PC-9 (cell line): ENCODE measurements at regions not wholly inside any gene's neighbourhood (a gene's known extent, or its start where the extent isn't known, plus 50 kb on each side); places are given as distances from the start of the nearest gene placed in this dataset.

ENCODE experiments used
- BruUV-seq: library from RNA; stranded (reverse); fragments of 400-500 nt; replicated peaks from 2 replicates; lab custom pipeline; 2021; lab: Mats Ljungman, UMichigan
- CTCF ChIA-PET: fragments of 300-600 bp; sonication (Branson Sonifier 250); formaldehyde crosslinking; loops from one replicate; lab custom pipeline; 2022; ENCODE audit warnings: antibody characterized with exemption; lab: Charles Lee
- POLR2A ChIA-PET: fragments of 300-600 bp; sonication (Branson Sonifier 250); formaldehyde crosslinking; loops from one replicate; lab custom pipeline; 2022; ENCODE audit warnings: antibody characterized with exemption; ENCODE audit not compliant: unreplicated experiment; lab: Charles Lee
- DNase-seq, 2 experiments: peaks; one replicate each; pipeline versions ENCODE4 v3.0.0 to v3.0.0-alpha.2; 2015 to 2022; ENCODE audit warnings: mixed read lengths in 1 of 2
- H2AFZ ChIP-seq: fragments of 200-600 bp; sonication (generic); 2 replicates; pipeline ENCODE4 v1.8.1; 2017; ENCODE audit warnings: antibody characterized with exemption
- H3F3A ChIP-seq: fragments of 200-600 bp; sonication (generic); 2 replicates; pipeline ENCODE4 v1.8.1; 2017; ENCODE audit warnings: antibody characterized with exemption, mild to moderate bottlenecking, low read depth; ENCODE audit not compliant: insufficient read depth
- H3K27ac ChIP-seq: fragments of 200-600 bp; sonication (generic); 2 replicates; pipeline ENCODE4 v1.6.1; 2016; ENCODE audit warnings: mixed run types
- H3K27me3 ChIP-seq: fragments of 200-600 bp; sonication (generic); 2 replicates; pipeline ENCODE4 v1.6.1; 2016; ENCODE audit warnings: low read depth, mixed run types; ENCODE audit not compliant: insufficient read depth
- H3K36me3 ChIP-seq: fragments of 200-600 bp; sonication (generic); 2 replicates; pipeline ENCODE4 v1.6.1; 2016; ENCODE audit warnings: low read depth, mixed run types
- H3K4me1 ChIP-seq: fragments of 200-600 bp; sonication (generic); replicated peaks from 2 replicates; pipeline ENCODE4 v1.6.1; 2016; ENCODE audit warnings: mixed run types; ENCODE audit not compliant: insufficient read depth
- H3K4me2 ChIP-seq: fragments of 200-600 bp; sonication (generic); 2 replicates; pipeline ENCODE4 v1.6.1; 2017; ENCODE audit warnings: mixed run types
- H3K4me3 ChIP-seq: fragments of 200-600 bp; sonication (generic); 2 replicates; pipeline ENCODE4 v1.6.1; 2016; ENCODE audit warnings: mixed run types
- H3K79me2 ChIP-seq: fragments of 200-600 bp; sonication (generic); 2 replicates; pipeline ENCODE4 v1.6.1; 2017; ENCODE audit warnings: low read depth, mixed run types
- H3K9me2 ChIP-seq: fragments of 200-600 bp; sonication (generic); 2 replicates; pipeline ENCODE4 v1.8.1; 2017; ENCODE audit warnings: mild to moderate bottlenecking; ENCODE audit not compliant: insufficient read depth
- H3K9me3 ChIP-seq: fragments of 200-600 bp; sonication (generic); 2 replicates; pipeline ENCODE4 v1.8.1; 2016; ENCODE audit warnings: low read depth; ENCODE audit not compliant: insufficient read depth
- H4K20me1 ChIP-seq: fragments of 200-600 bp; sonication (generic); 2 replicates; pipeline ENCODE4 v1.8.1; 2017; ENCODE audit not compliant: insufficient read depth
- EZH2 ChIP-seq: fragments of 200-600 bp; sonication (generic); IDR thresholded peaks from 2 replicates; pipeline ENCODE4 v1.8.0; 2017; ENCODE audit warnings: antibody characterized with exemption, low read depth
- intact Hi-C: fragments of 100-400 bp; cut with micrococcal nuclease; formaldehyde crosslinking; loops from one replicate; pipeline ENCODE4 v1.10.0; 2022; ENCODE audit not compliant: unreplicated experiment
- TF ChIP-seq, protein P1 (sequence below): fragments of 200-600 bp; sonication (generic); conservative IDR thresholded peaks from 2 replicates; pipeline ENCODE4 v1.6.1; 2017; ENCODE audit warnings: mixed run types, antibody characterized with exemption, mild to moderate bottlenecking, moderate library complexity

DNA sequence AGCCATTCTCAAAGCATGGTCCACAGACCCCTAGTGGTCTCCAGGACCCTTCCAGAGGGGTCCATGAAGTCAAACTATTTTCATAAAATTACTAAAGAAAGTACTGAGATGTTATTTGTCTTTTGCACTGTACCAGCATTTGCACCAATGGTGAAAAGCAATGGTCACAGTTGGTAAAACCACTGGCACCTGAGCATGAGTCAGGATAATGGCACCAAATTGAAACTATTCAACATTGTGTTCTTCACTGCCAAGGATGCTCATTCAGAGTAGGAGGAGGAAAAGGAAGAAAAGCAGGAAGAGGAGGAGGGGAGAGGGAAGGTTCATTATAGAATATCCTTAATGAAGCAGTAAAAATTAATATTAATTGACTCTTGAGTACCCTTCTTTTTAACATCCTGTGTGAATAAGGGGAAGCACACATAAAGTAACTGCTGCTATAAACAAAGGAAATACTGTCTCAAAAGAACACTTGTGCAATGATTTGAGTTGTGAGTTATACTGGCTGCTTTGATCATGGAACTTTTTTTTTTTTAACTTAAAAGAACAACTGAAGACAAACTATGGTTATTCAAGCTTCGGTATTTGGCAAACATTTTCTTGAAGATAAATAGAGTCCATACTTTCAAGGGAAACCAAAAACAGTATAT, 60.2 kb downstream of the MPP7 start:
- no peak for DNase-seq
- no peaks in the 10 kb centered on the region for H3K9me2 ChIP-seq
- H3K4me2 ChIP-seq, result no peak overlapping the region
- H3K27me3 ChIP-seq, result peaks cover 24% of the 10 kb centered on the region; the same call in 1 of the 2 replicates
- no peaks in the 10 kb centered on the region for H3K79me2 ChIP-seq
- TF ChIP-seq, protein P1, sequence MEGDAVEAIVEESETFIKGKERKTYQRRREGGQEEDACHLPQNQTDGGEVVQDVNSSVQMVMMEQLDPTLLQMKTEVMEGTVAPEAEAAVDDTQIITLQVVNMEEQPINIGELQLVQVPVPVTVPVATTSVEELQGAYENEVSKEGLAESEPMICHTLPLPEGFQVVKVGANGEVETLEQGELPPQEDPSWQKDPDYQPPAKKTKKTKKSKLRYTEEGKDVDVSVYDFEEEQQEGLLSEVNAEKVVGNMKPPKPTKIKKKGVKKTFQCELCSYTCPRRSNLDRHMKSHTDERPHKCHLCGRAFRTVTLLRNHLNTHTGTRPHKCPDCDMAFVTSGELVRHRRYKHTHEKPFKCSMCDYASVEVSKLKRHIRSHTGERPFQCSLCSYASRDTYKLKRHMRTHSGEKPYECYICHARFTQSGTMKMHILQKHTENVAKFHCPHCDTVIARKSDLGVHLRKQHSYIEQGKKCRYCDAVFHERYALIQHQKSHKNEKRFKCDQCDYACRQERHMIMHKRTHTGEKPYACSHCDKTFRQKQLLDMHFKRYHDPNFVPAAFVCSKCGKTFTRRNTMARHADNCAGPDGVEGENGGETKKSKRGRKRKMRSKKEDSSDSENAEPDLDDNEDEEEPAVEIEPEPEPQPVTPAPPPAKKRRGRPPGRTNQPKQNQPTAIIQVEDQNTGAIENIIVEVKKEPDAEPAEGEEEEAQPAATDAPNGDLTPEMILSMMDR, result no peak
- no peak for TF ChIP-seq EZH2
- H3K4me1 ChIP-seq, result no peaks in the 10 kb centered on the region
- CTCF ChIA-PET, result no interaction called here
- no peak overlapping the region for H2AFZ ChIP-seq
- no peak overlapping the region for H3K4me3 ChIP-seq
- no peaks in the 10 kb centered on the region for H3K9me3 ChIP-seq
- intact Hi-C loops, result loop anchor here (2.0 to 10.0 kb wide), 4 partner anchors 684 to 1348 kb away; no protein-coding TSS in a partner anchor
- H3K36me3 ChIP-seq, result no peaks in the 10 kb centered on the region
- BruUV-seq, result no TSS peak
- no peak overlapping the region for H3K27ac ChIP-seq
- no peaks in the 10 kb centered on the region for H3F3A ChIP-seq
- POLR2A ChIA-PET, result no interaction called here
- no peaks in the 10 kb centered on the region for H4K20me1 ChIP-seq

DNA sequence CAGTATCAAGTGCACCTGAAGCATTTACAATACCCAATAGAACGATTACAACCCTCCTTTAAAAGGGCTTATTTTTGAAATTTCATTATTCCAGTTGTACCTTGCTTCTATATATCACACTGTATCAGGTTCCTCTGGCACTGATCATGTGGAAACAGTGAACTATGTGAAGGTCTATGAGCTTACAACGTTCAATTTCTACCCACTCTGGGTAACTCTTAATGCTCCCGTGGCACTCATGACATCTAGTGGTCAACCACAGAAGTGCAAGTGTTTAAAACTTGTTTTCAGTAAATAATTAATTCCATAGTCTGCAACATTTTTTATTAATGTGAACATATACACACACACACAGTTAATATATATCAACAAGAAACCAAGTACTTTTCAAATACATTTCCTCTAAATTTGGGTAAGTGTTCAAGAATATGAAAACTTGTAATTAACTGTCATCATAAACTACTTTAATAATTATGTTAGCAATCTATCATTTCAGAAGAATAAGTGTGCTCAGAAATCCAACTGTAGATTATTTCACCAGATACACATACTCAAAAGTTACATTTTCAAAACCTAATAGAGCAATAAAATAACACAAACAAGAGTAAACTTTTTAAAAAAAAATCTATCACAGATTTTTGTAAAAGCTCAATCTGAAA, 61.0 kb downstream of the MPP7 start:
- TF ChIP-seq EZH2, result no peak
- TF ChIP-seq, protein P1, result peak; percentile 88
- Histone ChIP-seq H3K79me2 (no peaks in the 10 kb centered on the region), H3K4me3 (no peak overlapping the region), H3K9me3 (no peaks in the 10 kb centered on the region), H3K4me2 (no peak overlapping the region), H3K4me1 (no peaks in the 10 kb centered on the region), H4K20me1 (no peaks in the 10 kb centered on the region), H3K36me3 (no peaks in the 10 kb centered on the region), H3K27me3 (peaks cover 23% of the 10 kb centered on the region), H2AFZ (no peak overlapping the region), H3F3A (no peaks in the 10 kb centered on the region), H3K9me2 (no peaks in the 10 kb centered on the region), H3K27ac (no peak overlapping the region)
- ChIA-PET POLR2A (interaction anchor here (0.6 kb wide), 1 partner anchor 687 kb away, joined by 4 read pairs; no protein-coding TSS in a partner anchor), CTCF (interaction anchor here (0.5 to 1.0 kb wide), 2 partner anchors 683 to 1014 kb away, joined by 3 to 4 read pairs; no protein-coding TSS in a partner anchor)
- no peak for DNase-seq
- intact Hi-C loops, result loop anchor here (2.0 to 10.0 kb wide), 4 partner anchors 683 to 1347 kb away; no protein-coding TSS in a partner anchor
- no TSS peak for BruUV-seq

DNA sequence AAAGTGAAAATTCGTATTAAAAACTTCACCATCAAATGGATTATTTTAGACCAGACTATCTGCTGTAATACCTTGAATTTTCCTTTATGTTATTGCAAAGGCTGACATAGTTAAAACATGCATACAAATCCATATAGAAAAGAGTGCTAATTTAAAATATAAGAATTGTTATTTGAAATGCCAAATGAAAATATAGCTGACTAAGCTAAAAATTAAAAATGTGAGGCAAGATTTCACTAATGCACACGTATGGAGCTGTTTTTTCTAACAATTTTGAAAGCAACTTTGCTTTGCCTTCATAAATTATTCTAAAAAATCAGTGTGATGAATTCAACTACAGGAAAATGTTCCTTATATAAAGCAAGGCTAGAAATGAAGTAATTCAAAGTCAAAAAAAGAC, 62.5 kb downstream of the MPP7 start:
- CTCF ChIA-PET, result no interaction called here

More for the DNA sequence above, 62.5 kb downstream of the MPP7 start:
- H3K27ac ChIP-seq, result no peak overlapping the region
- H3K4me3 ChIP-seq, result no peak overlapping the region
- no peaks in the 10 kb centered on the region for H4K20me1 ChIP-seq
- H3K9me3 ChIP-seq, result no peaks in the 10 kb centered on the region
- no peak overlapping the region for H2AFZ ChIP-seq
- TF ChIP-seq, protein P1, result no peak
- no peak for TF ChIP-seq EZH2
- intact Hi-C loops, result loop anchor here (5.0 to 10.0 kb wide), 3 partner anchors 788 to 1346 kb away; no protein-coding TSS in a partner anchor
- H3K79me2 ChIP-seq, result no peaks in the 10 kb centered on the region
- H3K4me2 ChIP-seq, result no peak overlapping the region
- H3K27me3 ChIP-seq, result peaks cover 27% of the 10 kb centered on the region
- H3K36me3 ChIP-seq, result no peaks in the 10 kb centered on the region
- H3K9me2 ChIP-seq, result no peaks in the 10 kb centered on the region
- no peaks in the 10 kb centered on the region for H3F3A ChIP-seq
- DNase-seq, result no peak
- H3K4me1 ChIP-seq, result no peaks in the 10 kb centered on the region
- BruUV-seq, result no TSS peak
- POLR2A ChIA-PET, result no interaction called here
